Umbilical cord (tissue), 1 donor: ENCODE measurements at regions not wholly inside any gene's neighbourhood (a gene's known extent, or its start where the extent isn't known, plus 50 kb on each side); places are given as distances from the start of the nearest gene placed in this dataset.
A peak's percentile ranks its signal among the peaks of the same experiment; 100 is the strongest.
"Not testable (repeated sequence)": the region's sequence is repeated elsewhere in the genome, so short reads cannot be mapped to it uniquely, and the experiment has no call there.

Experiments
- DNase-seq: peaks from one replicate; pipeline ENCODE4 v3.0.0-alpha.2; 2015; ENCODE audit warnings: low spot score

GRCh38 chr12:68387338-68387737 is 55.2 kb upstream of the MDM1 start:
- no peak for DNase-seq

GRCh38 chr12:68389305-68389704 is 57.1 kb upstream of the MDM1 start:
- DNase-seq, result no peak

- no peak for DNase-seq
These were observed 59.8 kb upstream of the MDM1 start for GRCh38 chr12:68391937-68392336.

GRCh38 chr12:68392376-68392775 is 60.2 kb upstream of the MDM1 start:
- DNase-seq, result no peak

GRCh38 chr12:68393417-68393816 is 61.3 kb upstream of the MDM1 start:
- no peak for DNase-seq

GRCh38 chr12:68397566-68398158 is 65.5 kb upstream of the MDM1 start:
- no peak for DNase-seq

- DNase-seq, result not testable (repeated sequence)
These were observed 66.5 kb upstream of the MDM1 start for GRCh38 chr12:68398689-68399088.

- DNase-seq, result no peak
These were observed 68.2 kb upstream of the MDM1 start for GRCh38 chr12:68400226-68400829.

GRCh38 chr12:68402422-68402821 is 70.3 kb upstream of the MDM1 start:
- no peak for DNase-seq

- DNase-seq, result no peak
These were observed 71.1 kb upstream of the MDM1 start for GRCh38 chr12:68403296-68403695.

GRCh38 chr12:68403711-68404110 is 71.5 kb upstream of the MDM1 start:
- no peak for DNase-seq

GRCh38 chr12:68405343-68405781 is 73.2 kb upstream of the MDM1 start:
- DNase-seq, result peak; percentile 50

- DNase-seq, result peak; percentile 89
These were observed 74.0 kb upstream of the MDM1 start for GRCh38 chr12:68406134-68406576.

GRCh38 chr12:68406911-68407310 is 74.7 kb upstream of the MDM1 start:
- no peak for DNase-seq

GRCh38 chr12:68410018-68410660 is 78.0 kb upstream of the MDM1 start:
- no peak for DNase-seq

- DNase-seq, result no peak
These were observed 79.2 kb upstream of the MDM1 start for GRCh38 chr12:68411371-68411770.

GRCh38 chr12:68414988-68415387 is 82.8 kb upstream of the MDM1 start:
- DNase-seq, result no peak

GRCh38 chr12:68416350-68416749 is 84.2 kb upstream of the MDM1 start:
- no peak for DNase-seq

GRCh38 chr12:68416826-68417225 is 84.7 kb upstream of the MDM1 start:
- DNase-seq, result no peak

GRCh38 chr12:68418137-68418460 is 85.9 kb upstream of the MDM1 start:
- no peak for DNase-seq

GRCh38 chr12:68420225-68421010 is 88.3 kb upstream of the MDM1 start:
- peak; percentile 82 for DNase-seq

GRCh38 chr12:68422159-68422558 is 90.0 kb upstream of the MDM1 start:
- no peak for DNase-seq
